ENCODE measurements at regions not wholly inside any gene's neighbourhood (a gene's known extent, or its start where the extent isn't known, plus 50 kb on each side); places are given as distances from the start of the nearest gene placed in this dataset.

GRCh38 chr3:140816372-140817195 is 125.1 kb upstream of the SLC25A36 start:
- ChIA-PET POLR2A (ENCODE audit: low non-redundant PET) (no interaction called here), CTCF (no interaction called here)
- no peak for DNase-seq (ENCODE audit: low spot score)
- no peak for TF ChIP-seq CTCF (conservative IDR thresholded peaks at IDR 0.05; ENCODE audit: low read depth)
- no peak overlapping the region for H3K27ac ChIP-seq

- DNase-seq (ENCODE audit: low spot score) = no peak
- POLR2A ChIA-PET (ENCODE audit: low non-redundant PET) = no interaction called here
- TF ChIP-seq CTCF (conservative IDR thresholded peaks at IDR 0.05; ENCODE audit: low read depth) = no peak
- CTCF ChIA-PET = no interaction called here
- no peak overlapping the region for H3K27ac ChIP-seq
Observed at GRCh38 chr3:140821493-140821892, 120.1 kb upstream of the SLC25A36 start.

- DNase-seq (ENCODE audit: low spot score) = no peak
- ChIA-PET CTCF (no interaction called here), POLR2A (ENCODE audit: low non-redundant PET) (no interaction called here)
- TF ChIP-seq CTCF (conservative IDR thresholded peaks at IDR 0.05; ENCODE audit: low read depth) = no peak
- H3K27ac ChIP-seq = no peak overlapping the region
Observed at GRCh38 chr3:140822401-140823047, 119.1 kb upstream of the SLC25A36 start.

GRCh38 chr3:140823106-140823505 is 118.5 kb upstream of the SLC25A36 start:
- no peak overlapping the region for H3K27ac ChIP-seq
- TF ChIP-seq CTCF (conservative IDR thresholded peaks at IDR 0.05; ENCODE audit: low read depth) = no peak
- CTCF ChIA-PET = no interaction called here
- DNase-seq (ENCODE audit: low spot score) = no peak
- POLR2A ChIA-PET (ENCODE audit: low non-redundant PET) = no interaction called here

- POLR2A ChIA-PET (ENCODE audit: low non-redundant PET) = no interaction called here
- CTCF ChIA-PET = no interaction called here
- no peak for TF ChIP-seq CTCF (conservative IDR thresholded peaks at IDR 0.05; ENCODE audit: low read depth)
- DNase-seq (ENCODE audit: low spot score) = no peak
- no peak overlapping the region for H3K27ac ChIP-seq
Observed at GRCh38 chr3:140827894-140828293, 113.7 kb upstream of the SLC25A36 start.

- TF ChIP-seq CTCF (conservative IDR thresholded peaks at IDR 0.05; ENCODE audit: low read depth) = no peak
- ChIA-PET POLR2A (ENCODE audit: low non-redundant PET) (no interaction called here), CTCF (interaction anchor here (0.7 kb wide), 1 partner anchor 34 kb away, joined by 3 read pairs; no protein-coding TSS in a partner anchor)
- DNase-seq (ENCODE audit: low spot score) = no peak
- H3K27ac ChIP-seq = no peak overlapping the region
Observed at GRCh38 chr3:140828585-140828984, 113.1 kb upstream of the SLC25A36 start.

All from RWPE1 (cell line).